GM12875 (cell line): ENCODE measurements at regions not wholly inside any gene's neighbourhood (a gene's known extent, or its start where the extent isn't known, plus 50 kb on each side); places are given as distances from the start of the nearest gene placed in this dataset.

ENCODE experiments used
- H3K4me3 ChIP-seq: one replicate; pipeline ENCODE4 v1.5.1; 2011; ENCODE audit warnings: low read depth, low read length, control low read depth
- CTCF ChIP-seq: IDR thresholded peaks from 2 replicates; pipeline ENCODE4 v1.5.1; 2011; ENCODE audit warnings: low read depth, mild to moderate bottlenecking, control low read depth, inconsistent platforms, low read length, moderate library complexity, borderline replicate concordance; ENCODE audit not compliant: insufficient read depth

GRCh38 chr4:157779081-157779480 is 393.7 kb downstream of the GASK1B start:
- H3K4me3 ChIP-seq: no peak overlapping the region
- no peak for TF ChIP-seq CTCF

GRCh38 chr4:157776930-157777528 is 395.8 kb downstream of the GASK1B start:
- no peak for TF ChIP-seq CTCF
- H3K4me3 ChIP-seq: no peak overlapping the region

GRCh38 chr4:157775971-157776370 is 396.9 kb downstream of the GASK1B start:
- H3K4me3 ChIP-seq: no peak overlapping the region
- TF ChIP-seq CTCF: no peak

GRCh38 chr4:157772907-157773306 is 399.9 kb downstream of the GASK1B start:
- TF ChIP-seq CTCF: no peak

GRCh38 chr4:157768419-157768818 is 404.4 kb downstream of the GASK1B start:
- no peak for TF ChIP-seq CTCF
- no peak overlapping the region for H3K4me3 ChIP-seq

More at GRCh38 chr4:157772907-157773306, 399.9 kb downstream of the GASK1B start:
- H3K4me3 ChIP-seq: no peak overlapping the region

- H3K4me3 ChIP-seq: no peak overlapping the region
- TF ChIP-seq CTCF: no peak
Measured at GRCh38 chr4:157763490-157763889, 409.3 kb downstream of the GASK1B start.

GRCh38 chr4:157754410-157754809 is 418.4 kb downstream of the GASK1B start:
- H3K4me3 ChIP-seq: no peak overlapping the region
- no peak for TF ChIP-seq CTCF
